ENCODE measurements at regions not wholly inside any gene's neighbourhood (a gene's known extent, or its start where the extent isn't known, plus 50 kb on each side); places are given as distances from the start of the nearest gene placed in this dataset.

GRCh38 chr13:47258384-47258783, 361.5 kb upstream of the HTR2A start:
- TF ChIP-seq, protein P1, sequence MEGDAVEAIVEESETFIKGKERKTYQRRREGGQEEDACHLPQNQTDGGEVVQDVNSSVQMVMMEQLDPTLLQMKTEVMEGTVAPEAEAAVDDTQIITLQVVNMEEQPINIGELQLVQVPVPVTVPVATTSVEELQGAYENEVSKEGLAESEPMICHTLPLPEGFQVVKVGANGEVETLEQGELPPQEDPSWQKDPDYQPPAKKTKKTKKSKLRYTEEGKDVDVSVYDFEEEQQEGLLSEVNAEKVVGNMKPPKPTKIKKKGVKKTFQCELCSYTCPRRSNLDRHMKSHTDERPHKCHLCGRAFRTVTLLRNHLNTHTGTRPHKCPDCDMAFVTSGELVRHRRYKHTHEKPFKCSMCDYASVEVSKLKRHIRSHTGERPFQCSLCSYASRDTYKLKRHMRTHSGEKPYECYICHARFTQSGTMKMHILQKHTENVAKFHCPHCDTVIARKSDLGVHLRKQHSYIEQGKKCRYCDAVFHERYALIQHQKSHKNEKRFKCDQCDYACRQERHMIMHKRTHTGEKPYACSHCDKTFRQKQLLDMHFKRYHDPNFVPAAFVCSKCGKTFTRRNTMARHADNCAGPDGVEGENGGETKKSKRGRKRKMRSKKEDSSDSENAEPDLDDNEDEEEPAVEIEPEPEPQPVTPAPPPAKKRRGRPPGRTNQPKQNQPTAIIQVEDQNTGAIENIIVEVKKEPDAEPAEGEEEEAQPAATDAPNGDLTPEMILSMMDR (IDR thresholded peaks at IDR 0.05), result no peak
- TF ChIP-seq POLR2A (IDR thresholded peaks at IDR 0.05), result no peak

All from heart left ventricle (tissue), 13 donors.